Type B pancreatic cell (in vitro differentiated cells): ENCODE measurements at regions not wholly inside any gene's neighbourhood (a gene's known extent, or its start where the extent isn't known, plus 50 kb on each side); places are given as distances from the start of the nearest gene placed in this dataset.

ENCODE experiments used
- DNase-seq: peaks from one replicate; pipeline ENCODE4 v3.0.0; 2021; ENCODE audit warnings: mixed read lengths; ENCODE audit not compliant: unreplicated experiment; ENCODE audit errors: extremely low spot score
- H3K27ac Mint-ChIP-seq: 2 replicates; pipeline ENCODE4 v1.8.0; 2021; ENCODE audit warnings: mild to moderate bottlenecking, mixed read lengths
- H3K27me3 Mint-ChIP-seq: 2 replicates; pipeline ENCODE4 v1.8.0; 2021; ENCODE audit warnings: mixed read lengths
- H3K36me3 Mint-ChIP-seq: 2 replicates; pipeline ENCODE4 v1.8.0; 2021; ENCODE audit warnings: mixed read lengths
- H3K4me1 Mint-ChIP-seq: one replicate; pipeline ENCODE4 v1.8.0; 2021; ENCODE audit warnings: mixed read lengths; ENCODE audit not compliant: unreplicated experiment
- H3K4me3 Mint-ChIP-seq: 2 replicates; pipeline ENCODE4 v1.8.0; 2021; ENCODE audit warnings: mild to moderate bottlenecking, mixed read lengths
- H3K9me3 Mint-ChIP-seq: 2 replicates; pipeline ENCODE4 v1.8.0; 2021; ENCODE audit warnings: mixed read lengths
- CTCF ChIP-seq: fragments of 200-600 bp; sonication (generic); conservative IDR thresholded peaks from 2 replicates; pipeline ENCODE4 v1.5.0; 2021; ENCODE audit warnings: antibody characterized with exemption, mild to moderate bottlenecking

GRCh38 chr6:92550501-92550900 is 868.9 kb downstream of the EPHA7 start:
- no peak for DNase-seq
- H3K4me3 Mint-ChIP-seq = no peak overlapping the region
- H3K4me1 Mint-ChIP-seq = no peaks in the 10 kb centered on the region

GRCh38 chr6:92545861-92546260 is 873.5 kb downstream of the EPHA7 start:
- no peak overlapping the region for H3K27ac Mint-ChIP-seq
- no peaks in the 10 kb centered on the region for H3K9me3 Mint-ChIP-seq
- DNase-seq = no peak
- TF ChIP-seq CTCF = no peak
- H3K4me1 Mint-ChIP-seq = no peaks in the 10 kb centered on the region
- H3K36me3 Mint-ChIP-seq = no peaks in the 10 kb centered on the region
- H3K4me3 Mint-ChIP-seq = no peak overlapping the region
- no peaks in the 10 kb centered on the region for H3K27me3 Mint-ChIP-seq

More at GRCh38 chr6:92550501-92550900, 868.9 kb downstream of the EPHA7 start:
- no peaks in the 10 kb centered on the region for H3K36me3 Mint-ChIP-seq
- no peaks in the 10 kb centered on the region for H3K9me3 Mint-ChIP-seq
- no peak overlapping the region for H3K27ac Mint-ChIP-seq
- no peak for TF ChIP-seq CTCF
- H3K27me3 Mint-ChIP-seq = no peaks in the 10 kb centered on the region

GRCh38 chr6:92541448-92542060 is 877.8 kb downstream of the EPHA7 start:
- Mint-ChIP-seq H3K4me1 (no peaks in the 10 kb centered on the region), H3K4me3 (no peak overlapping the region), H3K36me3 (no peaks in the 10 kb centered on the region), H3K27ac (no peak overlapping the region), H3K27me3 (no peaks in the 10 kb centered on the region), H3K9me3 (no peaks in the 10 kb centered on the region)
- TF ChIP-seq CTCF = no peak
- DNase-seq = no peak

- Mint-ChIP-seq H3K36me3 (no peaks in the 10 kb centered on the region), H3K27me3 (no peaks in the 10 kb centered on the region), H3K4me3 (no peak overlapping the region), H3K4me1 (no peaks in the 10 kb centered on the region), H3K27ac (no peak overlapping the region), H3K9me3 (no peaks in the 10 kb centered on the region)
- DNase-seq = no peak
- no peak for TF ChIP-seq CTCF
These were observed 880.4 kb downstream of the EPHA7 start for GRCh38 chr6:92538926-92539325.

- no peak for TF ChIP-seq CTCF
- H3K27ac Mint-ChIP-seq = no peak overlapping the region
- H3K27me3 Mint-ChIP-seq = no peaks in the 10 kb centered on the region
- no peaks in the 10 kb centered on the region for H3K4me1 Mint-ChIP-seq
- H3K9me3 Mint-ChIP-seq = no peaks in the 10 kb centered on the region
- no peak for DNase-seq
- no peak overlapping the region for H3K4me3 Mint-ChIP-seq
- H3K36me3 Mint-ChIP-seq = no peaks in the 10 kb centered on the region
These were observed 881.1 kb downstream of the EPHA7 start for GRCh38 chr6:92538275-92538674.

GRCh38 chr6:92534109-92534508 is 885.2 kb downstream of the EPHA7 start:
- no peaks in the 10 kb centered on the region for H3K4me1 Mint-ChIP-seq
- no peak for DNase-seq
- no peak for TF ChIP-seq CTCF
- H3K4me3 Mint-ChIP-seq = no peak overlapping the region
- H3K27ac Mint-ChIP-seq = no peak overlapping the region
- no peaks in the 10 kb centered on the region for H3K36me3 Mint-ChIP-seq
- H3K9me3 Mint-ChIP-seq = no peaks in the 10 kb centered on the region
- H3K27me3 Mint-ChIP-seq = no peaks in the 10 kb centered on the region
